C4-2B (cell line): ENCODE measurements at regions not wholly inside any gene's neighbourhood (a gene's known extent, or its start where the extent isn't known, plus 50 kb on each side); places are given as distances from the start of the nearest gene placed in this dataset.

ENCODE experiments used
- ZFX ChIP-seq: fragments of 450-650 bp; IDR thresholded peaks from 2 replicates; pipeline ENCODE4 v1.6.1; 2017
- TF ChIP-seq, protein P1 (sequence below): fragments of 450-650 bp; conservative IDR thresholded peaks from 2 replicates; pipeline ENCODE4 v1.5.1; 2017; ENCODE audit warnings: mild to moderate bottlenecking

DNA sequence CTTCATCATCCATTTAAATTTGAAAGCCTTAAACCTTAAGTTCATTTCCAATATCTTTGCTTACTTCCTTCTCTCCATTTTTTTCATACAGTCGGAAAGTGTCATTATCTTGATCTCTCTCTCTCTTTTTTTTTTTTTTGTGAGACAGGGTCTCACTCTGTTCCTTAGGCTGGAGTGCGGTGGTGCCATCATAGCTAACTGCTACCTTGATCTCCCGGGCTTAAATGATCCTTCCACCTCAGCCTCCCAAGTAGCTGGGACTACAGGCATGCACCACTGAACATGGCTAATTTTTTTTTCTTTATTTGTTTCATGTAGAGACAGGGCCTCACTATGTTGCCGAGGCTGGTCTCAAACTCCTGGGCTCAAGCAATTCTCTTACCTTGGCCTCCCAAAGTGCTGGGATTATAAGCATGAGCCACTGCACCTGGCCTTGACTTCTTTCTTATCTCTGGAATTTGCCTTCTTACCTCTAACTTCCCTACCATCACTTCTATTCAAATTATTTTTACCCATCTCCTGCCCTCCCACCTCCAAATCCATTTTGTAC, 222.2 kb downstream of the MYCN start:
- TF ChIP-seq, protein P1, sequence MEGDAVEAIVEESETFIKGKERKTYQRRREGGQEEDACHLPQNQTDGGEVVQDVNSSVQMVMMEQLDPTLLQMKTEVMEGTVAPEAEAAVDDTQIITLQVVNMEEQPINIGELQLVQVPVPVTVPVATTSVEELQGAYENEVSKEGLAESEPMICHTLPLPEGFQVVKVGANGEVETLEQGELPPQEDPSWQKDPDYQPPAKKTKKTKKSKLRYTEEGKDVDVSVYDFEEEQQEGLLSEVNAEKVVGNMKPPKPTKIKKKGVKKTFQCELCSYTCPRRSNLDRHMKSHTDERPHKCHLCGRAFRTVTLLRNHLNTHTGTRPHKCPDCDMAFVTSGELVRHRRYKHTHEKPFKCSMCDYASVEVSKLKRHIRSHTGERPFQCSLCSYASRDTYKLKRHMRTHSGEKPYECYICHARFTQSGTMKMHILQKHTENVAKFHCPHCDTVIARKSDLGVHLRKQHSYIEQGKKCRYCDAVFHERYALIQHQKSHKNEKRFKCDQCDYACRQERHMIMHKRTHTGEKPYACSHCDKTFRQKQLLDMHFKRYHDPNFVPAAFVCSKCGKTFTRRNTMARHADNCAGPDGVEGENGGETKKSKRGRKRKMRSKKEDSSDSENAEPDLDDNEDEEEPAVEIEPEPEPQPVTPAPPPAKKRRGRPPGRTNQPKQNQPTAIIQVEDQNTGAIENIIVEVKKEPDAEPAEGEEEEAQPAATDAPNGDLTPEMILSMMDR = no peak
- TF ChIP-seq ZFX = no peak
